Renal pelvis (tissue), 1 donor: ENCODE measurements at regions not wholly inside any gene's neighbourhood (a gene's known extent, or its start where the extent isn't known, plus 50 kb on each side); places are given as distances from the start of the nearest gene placed in this dataset.

ENCODE experiments used
- DNase-seq: peaks from one replicate; pipeline ENCODE4 v3.0.0-alpha.2; 2013

DNA sequence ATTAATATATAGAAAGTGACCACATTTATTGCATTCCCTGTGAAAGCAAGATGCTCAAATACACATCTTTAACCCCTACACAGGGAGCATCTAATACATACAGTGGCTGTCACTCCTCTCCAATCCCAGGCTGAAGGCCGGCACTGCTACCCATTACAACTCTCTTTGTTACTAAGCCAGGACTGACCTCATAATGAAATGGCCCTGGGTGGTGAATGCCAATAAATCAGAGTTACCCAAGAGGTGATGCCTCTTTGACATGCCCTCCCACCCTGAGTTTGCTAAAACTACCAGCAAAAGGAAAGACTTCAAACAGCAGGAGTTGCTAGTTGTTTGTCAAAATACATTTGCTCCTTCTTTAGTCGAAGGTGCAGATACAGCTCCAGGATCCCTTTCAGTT is 214.2 kb downstream of the FOXA2 start:
- no peak for DNase-seq

DNA sequence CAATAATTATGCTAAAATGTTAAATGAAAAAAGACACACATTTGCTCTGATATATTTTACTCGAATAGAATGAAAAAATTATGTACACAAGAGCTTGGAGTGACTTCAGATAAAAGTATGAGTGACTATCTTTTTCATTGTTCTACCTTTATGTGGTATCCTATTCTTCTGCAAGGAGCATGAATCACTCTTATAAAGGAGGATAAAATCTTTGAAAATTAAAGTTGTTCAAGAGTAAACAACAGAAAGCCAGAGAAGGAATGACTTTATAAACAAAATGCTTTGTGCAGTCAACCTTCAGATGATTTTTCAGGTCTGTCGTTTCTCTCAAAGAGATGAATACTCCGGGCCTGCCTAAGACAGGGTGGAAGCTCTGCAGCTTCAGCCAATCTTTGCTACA is 215.3 kb downstream of the FOXA2 start:
- DNase-seq: no peak

DNA sequence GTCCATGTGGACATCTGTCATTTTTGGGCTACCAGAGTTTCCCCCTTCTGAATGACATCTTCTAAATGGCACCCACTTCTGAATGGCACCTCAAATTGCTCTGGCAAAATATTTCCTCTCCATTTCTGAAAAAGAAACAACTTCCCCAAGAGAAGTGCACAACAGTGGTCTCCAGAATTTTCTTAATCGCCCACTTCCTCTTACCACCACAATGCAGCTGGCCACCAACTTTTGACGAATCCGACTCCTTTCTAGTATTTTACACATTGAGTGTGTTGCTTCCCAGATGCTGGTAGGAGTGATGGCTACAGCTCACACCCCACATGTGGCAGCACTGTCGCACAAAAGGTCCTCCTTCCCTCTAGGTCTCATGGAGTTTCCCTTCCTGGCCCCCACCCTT is 216.1 kb downstream of the FOXA2 start:
- no peak for DNase-seq

DNA sequence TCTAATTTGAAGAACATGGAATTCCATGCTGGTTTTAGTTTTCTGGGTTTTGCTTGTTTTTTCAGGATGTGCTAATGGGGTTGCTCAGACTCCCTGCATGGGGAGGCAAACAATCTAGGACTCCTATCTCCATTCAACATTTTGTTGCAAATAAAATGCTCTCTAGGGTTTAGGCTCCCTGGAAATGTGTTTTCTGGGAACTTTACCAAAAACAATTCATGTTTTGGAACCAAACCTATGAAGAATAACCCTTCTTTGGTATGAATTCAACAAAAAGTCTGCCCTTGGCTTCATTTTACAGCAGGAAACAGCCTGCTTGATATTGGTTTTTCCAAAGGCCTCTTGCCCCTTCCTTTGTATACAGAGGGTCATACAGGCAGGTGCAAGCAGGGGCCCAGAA is 217.7 kb downstream of the FOXA2 start:
- DNase-seq: no peak

DNA sequence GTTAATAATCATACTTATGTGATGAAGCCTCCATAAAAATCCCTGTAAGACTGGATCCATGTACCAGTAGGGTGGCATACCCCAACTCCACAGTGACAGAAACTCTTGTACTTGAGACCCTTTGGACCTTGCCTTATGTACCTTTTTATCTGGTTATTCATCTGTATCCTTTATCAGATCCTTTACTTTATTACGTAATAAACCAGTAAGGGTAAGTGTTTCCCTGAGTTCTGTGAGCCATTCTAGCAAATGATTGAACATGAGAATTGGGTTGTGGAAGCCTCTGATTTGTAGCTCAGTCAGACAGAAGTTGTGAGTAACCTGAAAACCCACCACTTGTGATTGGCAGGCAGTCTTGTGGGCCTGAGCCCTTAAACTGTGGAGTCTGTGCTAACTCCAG is 229.7 kb downstream of the FOXA2 start:
- DNase-seq: no peak

DNA sequence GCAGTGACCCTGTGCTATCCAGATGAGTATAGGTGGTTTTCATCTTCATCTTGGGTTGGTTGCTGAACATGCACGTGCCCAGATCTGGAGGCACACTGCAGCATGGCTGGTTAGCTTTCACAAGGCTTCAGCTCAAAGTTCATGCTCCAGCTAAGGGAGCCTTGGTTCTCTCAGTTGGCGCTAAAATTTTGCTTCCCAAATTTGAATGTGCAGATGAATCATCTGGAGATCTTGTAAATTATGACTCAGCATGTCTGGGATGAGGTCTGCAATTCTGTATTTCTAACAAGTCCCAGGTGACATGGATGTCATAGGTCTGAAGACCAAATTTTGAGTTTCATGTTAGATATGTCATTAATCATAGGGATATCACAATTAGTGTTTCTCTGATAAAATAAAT is 230.8 kb downstream of the FOXA2 start:
- no peak for DNase-seq

DNA sequence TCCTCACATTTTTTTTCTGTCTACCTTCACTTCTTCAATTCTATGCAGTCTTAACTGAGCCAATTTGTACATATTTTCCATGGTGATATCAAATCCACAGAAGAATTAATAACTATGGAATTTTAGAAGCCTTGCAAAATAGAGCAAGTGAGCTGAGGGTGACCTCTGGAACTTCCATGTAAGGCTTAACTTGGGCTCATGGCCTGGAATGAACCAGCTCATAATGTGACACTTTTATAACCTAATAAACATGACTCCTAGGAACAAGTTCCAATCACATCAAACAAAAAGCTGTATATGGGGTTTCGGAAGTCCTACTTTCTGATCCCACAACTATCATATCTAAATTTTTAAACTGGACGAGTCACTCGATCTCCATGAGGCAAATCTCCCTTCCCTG is 232.4 kb downstream of the FOXA2 start:
- DNase-seq: no peak

DNA sequence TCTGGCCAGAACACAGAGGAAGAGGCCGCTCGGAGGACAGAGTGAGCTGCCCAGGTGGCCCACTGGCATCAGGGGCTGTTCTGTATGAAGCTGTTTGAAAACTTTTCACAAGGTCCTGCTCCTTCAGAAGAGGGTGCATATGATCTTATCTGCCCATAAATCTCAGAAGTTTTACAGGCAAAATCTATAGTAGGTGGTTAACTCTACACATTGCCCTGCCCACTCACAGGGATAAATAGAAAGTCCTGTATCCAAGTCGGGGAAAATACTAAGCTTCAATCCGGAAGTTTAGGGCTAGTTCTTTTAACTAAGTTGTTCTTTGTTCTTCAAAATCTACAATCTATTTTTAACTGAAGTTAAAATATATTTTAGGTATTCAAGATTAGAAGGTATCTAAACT is 233.7 kb downstream of the FOXA2 start:
- no peak for DNase-seq

DNA sequence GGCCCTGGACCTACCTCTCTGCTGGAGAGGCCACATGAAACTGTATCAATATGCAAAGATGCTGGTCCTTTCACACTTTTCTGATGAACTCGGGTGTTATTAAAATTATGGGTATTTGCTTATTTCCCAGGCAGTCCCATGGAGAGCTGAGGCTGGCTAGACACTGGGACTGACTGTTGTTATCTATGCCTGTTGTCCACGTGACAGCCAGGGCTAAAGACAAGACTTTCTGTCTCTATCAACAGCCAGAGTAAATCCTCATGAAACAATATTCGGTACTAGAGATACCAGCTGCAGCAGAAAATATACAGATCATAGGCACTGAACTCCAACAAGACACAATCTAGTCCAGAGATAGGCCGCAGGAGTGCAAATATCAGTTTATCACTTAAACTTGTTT is 236.4 kb downstream of the FOXA2 start:
- no peak for DNase-seq

DNA sequence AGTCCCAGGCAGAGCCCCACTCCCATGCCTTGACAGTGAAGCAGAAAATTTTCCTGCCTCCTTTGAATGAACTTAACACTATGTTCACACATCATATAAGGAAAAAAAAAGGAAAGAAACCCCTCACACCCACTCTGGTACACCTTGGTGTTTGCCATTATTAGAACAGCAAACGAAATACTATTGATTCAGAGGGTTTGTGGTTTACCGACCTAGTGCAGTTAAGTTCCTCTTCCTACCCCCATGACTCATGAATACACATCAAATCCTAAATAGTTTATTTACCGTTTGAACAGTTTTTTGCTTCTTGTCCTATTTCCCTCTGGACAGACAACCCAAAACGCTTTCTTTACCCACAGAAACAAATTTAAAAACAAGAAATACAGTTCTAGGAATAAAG is 237.7 kb downstream of the FOXA2 start:
- no peak for DNase-seq

DNA sequence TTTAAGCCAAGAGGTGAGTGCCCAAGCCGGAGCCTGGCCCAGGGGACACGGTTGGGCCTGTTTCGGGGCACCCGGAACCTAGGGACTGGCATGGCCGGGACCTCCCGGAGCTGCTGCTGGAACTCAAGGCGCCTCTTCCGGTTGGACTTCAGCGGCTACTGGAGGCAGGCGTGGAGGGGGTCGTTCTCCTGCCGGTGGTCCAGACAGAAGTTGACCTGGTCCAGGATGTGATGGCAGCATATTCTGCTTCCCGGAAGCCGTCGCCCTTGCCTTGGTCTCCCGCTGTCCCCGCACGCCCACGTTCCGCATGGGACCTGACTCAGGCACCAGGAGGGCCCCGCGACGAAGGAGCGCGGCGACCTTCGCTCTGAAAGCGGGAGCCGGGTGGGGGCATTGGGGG is 240.8 kb downstream of the FOXA2 start:
- DNase-seq: no peak

DNA sequence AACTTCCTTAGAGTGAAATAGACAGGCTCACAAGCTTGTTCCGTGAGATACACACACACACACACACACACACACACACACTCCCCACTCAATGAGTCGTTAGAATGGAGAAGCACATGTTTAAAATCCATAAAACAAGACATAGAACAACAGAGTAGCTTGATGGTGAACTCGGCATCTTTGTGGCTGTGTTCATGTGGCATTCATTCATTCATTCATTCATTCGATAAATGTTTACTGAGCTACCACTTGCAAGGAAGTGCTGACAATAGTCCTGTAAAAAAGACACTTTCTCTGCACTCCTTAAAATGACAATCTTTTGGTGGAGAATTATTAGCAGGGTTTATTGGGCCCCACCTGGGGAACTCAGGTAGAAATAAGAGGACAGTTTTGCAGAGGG is 242.0 kb downstream of the FOXA2 start:
- no peak for DNase-seq

DNA sequence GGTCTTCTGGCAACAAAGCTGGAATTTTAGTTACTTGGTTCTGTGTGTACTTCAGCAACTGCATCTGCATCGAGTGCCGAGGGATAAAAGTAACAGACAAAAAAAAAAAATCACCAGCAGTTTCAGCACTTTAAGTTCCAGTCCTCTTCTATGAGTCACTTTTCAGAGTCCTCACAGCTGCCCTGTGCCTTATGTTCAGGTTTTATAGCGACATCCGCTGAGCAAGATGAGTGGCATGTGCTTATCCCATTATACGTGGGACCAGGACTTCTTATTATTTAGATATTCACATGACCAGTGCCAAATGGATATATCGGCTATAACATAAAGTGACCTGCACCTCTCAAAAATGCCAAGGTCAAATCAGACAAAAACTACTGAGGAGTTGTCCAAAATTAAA is 242.9 kb downstream of the FOXA2 start:
- no peak for DNase-seq

DNA sequence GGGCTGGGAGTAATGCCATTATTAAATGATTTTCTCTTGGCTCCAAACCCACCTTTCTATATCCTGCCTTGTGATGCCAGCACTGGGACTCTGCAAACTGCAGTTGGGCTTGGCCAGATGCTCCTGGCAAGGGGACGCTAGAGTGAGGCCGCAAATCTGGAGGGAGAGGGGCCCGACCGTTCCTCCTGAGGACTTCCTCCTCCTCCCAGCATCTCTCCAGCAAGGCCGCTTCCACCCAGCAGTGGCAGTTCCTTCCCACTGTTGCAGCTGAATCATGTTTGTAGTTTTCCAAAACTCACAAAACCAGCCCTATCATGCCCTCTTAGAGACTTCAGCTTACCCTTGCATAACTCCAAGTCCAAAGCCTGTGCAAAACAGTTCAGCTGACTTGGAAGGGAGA is 244.4 kb downstream of the FOXA2 start:
- DNase-seq: no peak

DNA sequence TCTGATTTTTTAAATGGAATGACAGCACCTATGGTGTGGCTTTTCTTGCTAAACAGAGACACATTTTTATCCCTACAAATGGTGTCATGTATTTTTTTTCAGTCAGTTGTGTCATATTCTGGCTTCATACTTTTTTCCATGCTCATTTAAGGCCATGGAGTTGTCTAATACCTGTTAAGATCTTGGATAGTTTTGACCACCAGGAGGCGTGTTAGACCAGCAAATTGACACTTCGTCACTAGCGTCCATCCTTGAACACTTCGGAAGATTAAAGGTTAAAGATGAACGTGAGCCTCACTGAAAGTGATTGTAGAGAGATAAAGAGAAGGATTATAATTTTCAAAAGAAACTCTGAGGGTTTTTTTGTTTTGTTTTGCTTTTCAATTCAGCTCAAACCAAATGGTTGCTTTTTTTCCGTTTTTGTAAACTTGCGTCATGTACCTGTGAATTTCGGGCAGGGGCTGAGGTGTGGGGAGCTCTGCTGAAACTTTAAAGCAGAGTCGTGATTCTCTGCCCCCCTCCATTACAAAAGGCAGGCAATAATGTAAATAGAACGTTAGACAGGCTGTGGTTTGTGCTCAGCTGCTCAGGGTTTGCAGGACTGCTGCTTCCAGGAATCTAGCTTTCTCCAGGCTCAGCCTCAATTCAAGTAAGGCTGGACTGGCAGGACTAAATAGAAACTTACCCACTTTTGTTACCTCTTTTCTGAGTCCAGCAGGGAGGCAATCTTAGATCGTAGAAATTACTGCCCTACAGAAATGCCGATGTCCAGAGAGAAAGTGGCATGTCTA is 245.1 kb downstream of the FOXA2 start:
- peak; percentile 68 for DNase-seq

DNA sequence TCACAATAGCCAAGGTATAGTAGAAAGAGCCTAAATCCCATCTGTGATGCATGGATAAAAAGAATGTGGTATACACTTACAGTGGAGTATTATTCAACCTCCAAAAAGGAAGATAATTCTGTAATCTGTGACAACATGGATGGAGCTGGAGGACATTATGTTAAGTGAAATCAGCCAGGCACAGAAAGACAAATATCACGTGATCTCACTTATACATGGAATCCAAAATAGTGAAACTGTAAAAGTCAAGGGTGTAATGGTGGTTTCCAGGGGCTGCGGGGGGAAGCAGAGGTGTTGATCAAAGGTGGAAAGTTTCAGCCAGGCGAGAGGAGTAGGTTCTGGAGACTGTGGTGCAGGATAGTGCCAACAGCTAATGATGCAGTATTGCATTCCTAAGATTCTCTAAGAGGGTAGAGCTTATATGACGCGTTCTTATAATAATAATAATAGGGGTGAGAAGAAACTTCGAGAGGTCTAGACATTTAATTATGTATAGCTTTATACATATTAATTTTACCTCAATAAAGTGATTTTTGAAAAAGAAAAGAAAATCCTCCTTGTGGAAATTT is 246.1 kb downstream of the FOXA2 start:
- DNase-seq: no peak

DNA sequence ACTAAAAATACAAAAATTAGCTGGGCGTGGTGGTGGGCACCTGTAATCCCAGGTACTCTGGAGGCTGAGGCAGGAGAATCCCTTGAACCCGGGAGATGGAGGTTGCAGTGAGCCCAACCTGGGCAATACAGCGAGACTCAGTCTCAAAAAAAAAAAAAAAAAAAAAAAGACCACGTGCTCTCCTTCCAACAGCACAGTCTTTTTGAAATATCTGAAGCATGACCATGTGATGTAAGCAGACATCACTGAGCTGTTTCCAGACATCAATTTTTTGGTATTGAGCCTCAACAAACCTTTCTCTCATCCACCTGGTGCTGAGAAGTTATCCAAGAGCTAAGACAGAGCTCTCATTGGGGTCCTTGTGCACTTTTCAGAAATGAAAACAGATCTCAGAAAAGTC is 249.2 kb downstream of the FOXA2 start:
- no peak for DNase-seq

DNA sequence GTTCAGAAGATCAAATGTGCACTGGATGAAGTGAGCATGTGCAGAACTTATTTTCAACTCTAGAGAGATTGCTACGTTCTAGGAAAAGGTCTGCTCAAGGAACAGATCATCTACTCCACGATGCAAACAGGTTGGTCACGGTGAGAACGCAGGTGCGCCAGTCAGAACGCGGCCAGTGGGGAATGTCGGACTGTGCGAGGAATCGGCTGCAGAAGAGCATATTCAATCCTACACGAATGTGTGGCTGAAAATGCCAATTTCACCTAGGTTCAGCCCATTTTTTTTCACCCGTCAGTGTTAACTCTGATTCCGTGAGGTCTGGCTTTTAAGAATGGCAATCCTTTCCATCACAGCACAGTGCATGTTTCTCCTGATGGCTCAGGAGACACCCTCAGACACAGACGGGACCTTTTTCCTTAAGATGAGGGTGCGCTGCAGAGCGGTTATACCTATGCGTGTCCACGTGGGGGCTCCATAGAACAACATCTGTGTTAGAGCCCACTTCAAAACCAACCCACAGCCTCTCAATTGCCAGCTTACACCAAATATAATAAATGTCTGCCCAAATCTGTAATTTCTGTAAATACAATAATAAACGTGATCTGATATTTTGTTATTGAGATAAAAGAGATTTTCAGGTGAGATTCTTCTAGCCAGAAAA is 250.4 kb downstream of the FOXA2 start:
- DNase-seq: peak; percentile 48

DNA sequence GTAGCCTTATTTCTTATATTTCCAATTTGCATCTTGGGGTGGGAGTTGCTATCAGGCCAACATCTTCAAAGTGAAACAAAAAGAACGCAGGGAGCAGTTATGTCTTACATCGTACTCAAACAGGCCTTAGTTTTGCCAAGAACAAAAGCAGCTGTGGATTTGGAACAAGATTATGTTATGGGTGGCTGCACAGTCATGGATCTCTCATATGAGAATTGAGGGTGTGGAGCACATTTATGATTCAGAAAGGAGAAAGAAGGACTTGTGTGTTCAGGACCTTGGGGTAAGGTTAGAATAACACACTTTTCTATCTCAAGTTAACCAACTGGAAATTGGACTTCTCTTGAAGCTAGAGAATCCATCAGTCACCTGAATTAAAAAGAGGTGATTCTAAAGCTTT is 259.9 kb downstream of the FOXA2 start:
- DNase-seq: no peak

DNA sequence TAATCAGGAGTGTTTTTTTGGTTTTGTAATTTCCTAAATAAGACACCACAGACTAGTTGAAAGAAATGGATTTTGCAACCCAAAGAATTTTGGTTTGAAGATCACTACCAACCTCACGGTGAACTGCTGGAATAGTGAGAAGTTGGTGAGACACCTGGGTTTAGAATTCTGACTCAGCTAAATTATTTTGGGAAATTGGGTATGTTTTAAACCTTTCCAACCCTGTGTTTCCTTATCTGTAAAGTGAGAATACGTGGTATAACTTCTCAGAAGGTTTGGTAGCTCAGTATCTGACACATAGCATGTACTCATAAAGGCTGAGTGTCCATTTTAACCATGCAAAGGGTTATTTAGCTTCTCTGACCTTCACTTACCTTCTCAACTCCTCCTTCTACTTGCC is 261.9 kb downstream of the FOXA2 start:
- DNase-seq: no peak

DNA sequence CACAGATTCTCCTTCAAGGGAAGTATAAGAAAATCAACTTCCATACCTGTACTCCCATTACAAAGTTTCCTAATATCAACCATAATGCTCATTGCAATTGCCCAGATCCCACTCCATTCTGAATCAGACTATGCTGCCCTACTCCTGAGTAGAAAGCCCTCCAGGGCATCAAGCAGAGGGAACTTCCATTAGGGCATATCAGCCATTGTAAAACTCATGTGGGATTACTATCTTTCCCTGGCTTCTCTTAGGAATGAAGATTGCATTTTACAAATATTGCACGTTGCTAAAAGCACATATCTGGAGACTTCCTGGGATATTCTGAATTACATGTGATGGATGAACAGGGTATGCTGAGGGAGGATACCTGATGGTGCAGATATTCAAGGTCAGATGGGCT is 263.2 kb downstream of the FOXA2 start:
- DNase-seq: no peak

DNA sequence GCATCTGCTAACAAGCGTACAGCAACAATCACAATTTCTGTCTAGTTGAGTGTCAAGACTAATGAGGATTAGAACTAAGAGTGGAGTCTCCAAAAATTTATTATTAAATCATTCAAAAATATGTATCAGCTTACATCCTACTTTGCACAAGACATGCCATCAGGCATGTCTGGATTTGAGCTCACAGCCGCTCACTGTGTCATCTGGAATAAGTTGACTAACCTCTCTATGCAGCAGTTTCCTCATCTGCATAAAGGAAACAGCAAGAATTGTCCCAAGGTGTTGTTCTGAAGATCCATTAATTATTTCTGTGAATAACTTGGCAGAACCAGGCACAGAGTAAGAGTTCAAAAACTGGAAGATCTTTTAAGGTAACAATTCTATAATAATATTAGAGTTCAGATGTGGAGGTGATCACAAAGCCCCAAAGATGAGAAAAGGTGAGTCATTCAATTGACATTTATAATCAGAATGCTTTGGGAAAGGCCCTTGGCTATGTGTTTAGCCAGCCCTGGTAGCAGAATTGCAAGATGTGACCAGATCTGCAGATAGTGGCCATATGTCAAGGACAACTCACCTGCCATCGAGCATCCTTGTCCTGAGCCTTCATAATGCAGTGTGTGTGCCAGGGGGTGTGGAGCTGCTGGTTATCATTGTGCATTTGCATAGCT is 264.0 kb downstream of the FOXA2 start:
- DNase-seq: no peak

DNA sequence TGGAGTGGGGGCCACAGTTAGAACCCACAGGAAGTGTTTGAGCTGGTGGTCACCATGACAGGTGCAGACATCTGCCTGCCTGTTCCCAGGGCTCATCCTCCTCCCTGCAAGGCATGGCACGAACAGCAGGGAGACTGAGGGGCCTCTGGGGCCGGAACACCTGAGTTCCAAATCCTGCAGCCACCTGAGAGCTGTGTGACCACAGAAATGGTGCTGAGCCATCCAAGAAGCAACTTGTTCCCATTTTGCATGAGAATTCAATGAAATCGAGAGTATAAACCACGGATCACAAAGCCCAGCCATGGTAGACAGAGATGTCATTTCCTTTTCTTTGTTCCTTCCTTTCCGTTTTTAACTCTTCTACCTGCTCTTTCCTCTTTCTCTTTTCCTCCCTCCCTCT is 268.6 kb downstream of the FOXA2 start:
- DNase-seq: no peak
